ENCODE measurements at regions not wholly inside any gene's neighbourhood (a gene's known extent, or its start where the extent isn't known, plus 50 kb on each side); places are given as distances from the start of the nearest gene placed in this dataset.
"Not testable (repeated sequence)": the region's sequence is repeated elsewhere in the genome, so short reads cannot be mapped to it uniquely, and the experiment has no call there.

DNA sequence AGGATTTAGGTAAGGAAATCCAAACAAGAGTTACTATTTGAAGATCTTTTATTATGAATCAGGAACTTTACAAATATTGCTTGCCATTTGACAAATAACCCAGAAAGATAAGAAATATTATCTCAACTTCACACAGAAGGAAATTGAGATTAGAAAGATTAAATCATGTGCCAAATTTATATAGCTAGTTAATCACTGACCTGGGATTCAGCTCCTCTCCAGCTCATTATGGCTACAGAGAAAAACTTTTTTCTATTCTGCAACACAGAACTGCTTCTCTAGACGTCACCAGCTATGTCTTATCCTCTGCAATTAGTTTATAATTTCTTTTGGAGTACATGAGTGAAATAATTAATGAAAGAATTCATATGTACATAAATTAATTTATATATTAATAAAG, 86.3 kb upstream of the NOX4 start:
- not testable (repeated sequence) for H2AFZ ChIP-seq; H3K4me2 ChIP-seq (ENCODE audit: low read length); H3K79me2 ChIP-seq; H3K27me3 ChIP-seq (ENCODE audit: control insufficient read depth, insufficient read depth, low read length); H3K36me3 ChIP-seq (ENCODE audit: control insufficient read depth, insufficient read depth, low read length); H3K4me1 ChIP-seq; H3K27ac ChIP-seq; H3K9ac ChIP-seq; H3K9me3 ChIP-seq (ENCODE audit: control insufficient read depth, low read length); H3K4me3 ChIP-seq (ENCODE audit: low read depth, low read length)

DNA sequence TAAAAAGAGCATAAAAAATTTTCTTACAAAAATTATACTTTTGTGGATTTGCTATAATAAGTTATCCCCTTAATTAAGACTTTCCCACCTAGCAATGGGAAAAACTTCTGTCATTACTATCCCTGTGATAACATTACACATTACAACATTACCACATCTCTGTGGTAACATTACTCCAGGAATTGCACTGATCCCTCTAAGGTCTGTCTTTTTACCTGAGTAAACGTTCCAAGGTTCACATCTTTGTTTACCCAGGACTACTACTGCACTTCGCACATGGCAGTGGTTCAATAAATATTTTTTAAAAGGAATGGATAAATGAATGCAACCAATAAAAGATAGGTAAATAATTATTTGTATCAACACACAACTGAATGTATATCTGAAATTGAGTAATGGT, 92.4 kb upstream of the NOX4 start:
- Histone ChIP-seq H3K4me1 (peaks cover 6% of the 10 kb centered on the region), H3K27me3 (ENCODE audit: control insufficient read depth, insufficient read depth, low read length) (no peaks in the 10 kb centered on the region)

DNA sequence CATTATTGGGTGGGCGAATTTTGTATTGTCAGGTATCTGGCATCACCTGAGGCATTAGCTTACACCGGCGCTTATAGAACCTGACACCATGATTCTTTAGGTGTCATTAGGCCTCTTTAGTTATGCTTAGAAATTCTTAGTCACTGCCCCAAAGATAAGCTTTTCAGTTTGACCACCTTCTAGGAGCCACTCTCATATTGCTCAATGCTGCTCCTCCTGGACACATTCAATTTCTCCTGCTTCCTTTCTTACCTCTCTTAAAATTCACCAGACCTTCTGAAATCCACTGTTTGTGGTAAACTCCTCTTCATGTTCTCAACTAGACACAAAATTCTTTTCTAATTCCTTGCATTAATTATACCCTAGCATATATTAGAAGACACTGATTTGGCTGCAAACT, 93.9 kb upstream of the NOX4 start:
- peak overlapping the region; percentile 88 for H3K27ac ChIP-seq
- H3K9ac ChIP-seq; H3K4me2 ChIP-seq (ENCODE audit: low read length); H3K4me3 ChIP-seq (ENCODE audit: low read depth, low read length); H3K9me3 ChIP-seq (ENCODE audit: control insufficient read depth, low read length); H2AFZ ChIP-seq; H3K79me2 ChIP-seq; H3K27me3 ChIP-seq (ENCODE audit: control insufficient read depth, insufficient read depth, low read length); H3K36me3 ChIP-seq (ENCODE audit: control insufficient read depth, insufficient read depth, low read length); H3K4me1 ChIP-seq: not testable (repeated sequence)

More for the DNA sequence above, 92.4 kb upstream of the NOX4 start:
- Histone ChIP-seq H2AFZ (peak overlapping the region; percentile 20), H3K9ac (no peak overlapping the region), H3K4me3 (ENCODE audit: low read depth, low read length) (no peak overlapping the region), H3K27ac (peak overlapping the region; percentile 88), H3K9me3 (ENCODE audit: control insufficient read depth, low read length) (no peaks in the 10 kb centered on the region), H3K4me2 (ENCODE audit: low read length) (no peak overlapping the region), H3K36me3 (ENCODE audit: control insufficient read depth, insufficient read depth, low read length) (no peaks in the 10 kb centered on the region), H3K79me2 (no peaks in the 10 kb centered on the region)
- TF ChIP-seq, protein P1, sequence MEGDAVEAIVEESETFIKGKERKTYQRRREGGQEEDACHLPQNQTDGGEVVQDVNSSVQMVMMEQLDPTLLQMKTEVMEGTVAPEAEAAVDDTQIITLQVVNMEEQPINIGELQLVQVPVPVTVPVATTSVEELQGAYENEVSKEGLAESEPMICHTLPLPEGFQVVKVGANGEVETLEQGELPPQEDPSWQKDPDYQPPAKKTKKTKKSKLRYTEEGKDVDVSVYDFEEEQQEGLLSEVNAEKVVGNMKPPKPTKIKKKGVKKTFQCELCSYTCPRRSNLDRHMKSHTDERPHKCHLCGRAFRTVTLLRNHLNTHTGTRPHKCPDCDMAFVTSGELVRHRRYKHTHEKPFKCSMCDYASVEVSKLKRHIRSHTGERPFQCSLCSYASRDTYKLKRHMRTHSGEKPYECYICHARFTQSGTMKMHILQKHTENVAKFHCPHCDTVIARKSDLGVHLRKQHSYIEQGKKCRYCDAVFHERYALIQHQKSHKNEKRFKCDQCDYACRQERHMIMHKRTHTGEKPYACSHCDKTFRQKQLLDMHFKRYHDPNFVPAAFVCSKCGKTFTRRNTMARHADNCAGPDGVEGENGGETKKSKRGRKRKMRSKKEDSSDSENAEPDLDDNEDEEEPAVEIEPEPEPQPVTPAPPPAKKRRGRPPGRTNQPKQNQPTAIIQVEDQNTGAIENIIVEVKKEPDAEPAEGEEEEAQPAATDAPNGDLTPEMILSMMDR (IDR thresholded peaks at IDR 0.05), result no peak

DNA sequence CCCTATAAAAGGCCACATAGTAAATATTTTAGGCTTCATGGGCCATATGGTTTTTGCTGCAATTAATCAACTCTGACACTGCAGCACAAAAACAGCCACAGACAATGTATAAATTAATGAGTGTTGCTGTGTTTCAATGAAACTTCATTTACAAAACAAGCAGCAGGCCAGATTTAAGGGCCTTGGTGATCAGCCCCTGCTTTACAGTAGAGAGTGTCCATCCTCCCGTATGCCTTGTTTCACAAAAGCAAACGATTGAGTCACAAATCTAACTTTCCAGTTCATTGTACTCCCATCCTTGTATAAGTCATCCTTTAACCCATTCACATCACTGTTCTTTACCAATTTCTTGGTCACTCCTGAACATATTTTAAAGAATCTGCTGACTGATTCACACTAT, 94.3 kb upstream of the NOX4 start:
- not testable (repeated sequence) for H3K9ac ChIP-seq; H3K4me2 ChIP-seq (ENCODE audit: low read length); H3K9me3 ChIP-seq (ENCODE audit: control insufficient read depth, low read length); H3K36me3 ChIP-seq (ENCODE audit: control insufficient read depth, insufficient read depth, low read length); H3K4me1 ChIP-seq; H2AFZ ChIP-seq; H3K4me3 ChIP-seq (ENCODE audit: low read depth, low read length); H3K27me3 ChIP-seq (ENCODE audit: control insufficient read depth, insufficient read depth, low read length); H3K79me2 ChIP-seq
- peak overlapping the region; percentile 88 for H3K27ac ChIP-seq

DNA sequence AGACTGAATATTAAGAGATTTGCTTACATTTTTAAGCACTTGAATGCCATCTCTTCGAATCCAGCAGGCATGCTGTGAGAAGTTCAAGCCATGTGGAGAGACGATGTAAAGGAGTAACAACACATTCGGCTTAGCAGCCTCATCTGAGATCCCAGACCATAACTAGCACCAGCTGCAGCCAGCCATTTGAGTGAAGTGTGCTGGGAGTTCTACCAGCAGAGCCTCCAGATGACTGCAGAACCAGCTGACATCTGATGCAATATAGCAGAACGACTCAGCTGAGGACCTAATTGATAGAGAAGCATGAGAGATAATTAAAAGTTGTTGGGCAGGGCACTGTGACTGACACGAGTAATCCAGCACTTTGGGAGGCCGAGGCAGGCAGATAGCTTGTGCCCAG, 98.2 kb upstream of the NOX4 start:
- H3K4me1 ChIP-seq; H3K9ac ChIP-seq; H3K4me2 ChIP-seq (ENCODE audit: low read length); H2AFZ ChIP-seq; H3K79me2 ChIP-seq; H3K9me3 ChIP-seq (ENCODE audit: control insufficient read depth, low read length); H3K36me3 ChIP-seq (ENCODE audit: control insufficient read depth, insufficient read depth, low read length); H3K27me3 ChIP-seq (ENCODE audit: control insufficient read depth, insufficient read depth, low read length); H3K4me3 ChIP-seq (ENCODE audit: low read depth, low read length); H3K27ac ChIP-seq: not testable (repeated sequence)

DNA sequence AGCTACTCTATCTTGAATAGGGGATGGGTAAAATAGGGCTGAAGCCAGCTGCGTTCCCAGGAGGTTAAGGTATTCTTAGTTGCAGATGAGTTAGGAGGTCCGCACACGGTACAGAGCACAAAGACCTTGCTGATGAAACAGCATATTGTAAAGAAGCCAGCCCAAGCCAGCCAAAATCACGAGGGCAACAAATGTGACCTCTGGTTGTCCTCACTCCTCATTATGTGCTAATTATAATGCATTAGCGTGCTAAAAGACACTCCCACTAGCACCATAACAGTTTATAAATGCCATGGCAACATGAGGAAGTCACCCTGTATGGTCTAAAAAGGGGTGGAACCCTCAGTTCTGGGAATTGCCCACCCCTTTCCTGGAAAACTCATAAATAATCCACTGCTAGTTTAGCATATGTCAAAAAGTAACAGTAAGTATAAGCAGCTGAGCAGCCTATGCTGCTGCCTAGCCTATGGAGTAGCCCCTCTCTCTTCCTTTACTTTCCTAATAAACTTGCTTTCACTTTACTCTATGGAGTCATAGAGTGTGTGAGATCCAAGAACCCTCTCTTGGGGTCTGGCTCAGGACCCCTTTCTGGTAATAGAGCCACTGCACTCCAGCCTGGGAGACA, 98.9 kb upstream of the NOX4 start:
- H3K27me3 ChIP-seq (ENCODE audit: control insufficient read depth, insufficient read depth, low read length); H2AFZ ChIP-seq; H3K79me2 ChIP-seq; H3K9me3 ChIP-seq (ENCODE audit: control insufficient read depth, low read length); H3K4me1 ChIP-seq; H3K27ac ChIP-seq; H3K36me3 ChIP-seq (ENCODE audit: control insufficient read depth, insufficient read depth, low read length); H3K4me3 ChIP-seq (ENCODE audit: low read depth, low read length); H3K4me2 ChIP-seq (ENCODE audit: low read length); H3K9ac ChIP-seq: not testable (repeated sequence)

DNA sequence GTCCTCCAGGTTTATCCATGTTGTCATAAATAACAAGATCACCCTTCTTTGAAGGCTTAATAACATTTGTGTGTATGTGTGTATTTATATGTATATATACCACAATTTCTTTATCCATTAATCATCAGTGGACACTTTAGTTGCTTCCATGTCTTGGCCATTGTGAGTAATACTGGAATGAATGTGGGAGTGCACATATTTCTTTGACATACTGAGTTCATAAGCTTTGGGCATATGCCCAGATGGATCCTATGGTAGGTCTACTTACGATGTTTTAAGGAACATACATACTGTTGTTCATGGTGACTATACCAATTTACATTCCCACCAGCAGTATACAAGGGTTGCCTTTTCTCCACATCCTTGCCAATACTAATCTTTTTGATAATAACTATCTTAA, 108.8 kb upstream of the TRIM77 start:
- not testable (repeated sequence) for H2AFZ ChIP-seq; H3K27me3 ChIP-seq (ENCODE audit: control insufficient read depth, insufficient read depth, low read length); H3K9ac ChIP-seq; H3K4me1 ChIP-seq; H3K79me2 ChIP-seq; H3K4me3 ChIP-seq (ENCODE audit: low read depth, low read length); H3K27ac ChIP-seq; H3K36me3 ChIP-seq (ENCODE audit: control insufficient read depth, insufficient read depth, low read length); H3K4me2 ChIP-seq (ENCODE audit: low read length); H3K9me3 ChIP-seq (ENCODE audit: control insufficient read depth, low read length)

DNA sequence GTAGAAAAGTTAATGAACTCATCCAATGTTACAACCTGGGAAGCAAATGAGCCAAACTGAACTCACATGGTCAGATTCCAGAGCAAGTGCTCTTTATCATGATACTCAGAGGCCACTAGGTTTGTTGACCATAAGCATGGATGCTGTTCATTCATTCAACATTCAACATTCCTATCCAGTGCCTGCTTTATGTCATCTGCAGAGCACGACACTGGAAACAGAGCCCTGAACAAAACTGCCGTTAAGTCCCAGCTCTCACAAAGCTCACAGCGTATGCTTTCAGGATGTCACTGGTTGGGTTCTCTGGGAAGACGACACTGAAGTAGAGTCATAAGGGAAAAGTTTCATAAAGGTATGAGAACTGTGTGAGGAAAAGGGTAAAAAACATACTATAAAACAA, 105.8 kb upstream of the TRIM77 start:
- no peaks in the 10 kb centered on the region for H3K4me1 ChIP-seq
- H3K27ac ChIP-seq, result no peak overlapping the region
- no peak overlapping the region for H2AFZ ChIP-seq
- no peaks in the 10 kb centered on the region for H3K9me3 ChIP-seq (ENCODE audit: control insufficient read depth, low read length)
- H3K27me3 ChIP-seq (ENCODE audit: control insufficient read depth, insufficient read depth, low read length), result no peaks in the 10 kb centered on the region
- H3K4me2 ChIP-seq (ENCODE audit: low read length), result no peak overlapping the region
- H3K36me3 ChIP-seq (ENCODE audit: control insufficient read depth, insufficient read depth, low read length), result no peaks in the 10 kb centered on the region
- no peak overlapping the region for H3K9ac ChIP-seq
- H3K4me3 ChIP-seq (ENCODE audit: low read depth, low read length), result no peak overlapping the region
- TF ChIP-seq, protein P1 (IDR thresholded peaks at IDR 0.05), result no peak
- H3K79me2 ChIP-seq, result no peaks in the 10 kb centered on the region

DNA sequence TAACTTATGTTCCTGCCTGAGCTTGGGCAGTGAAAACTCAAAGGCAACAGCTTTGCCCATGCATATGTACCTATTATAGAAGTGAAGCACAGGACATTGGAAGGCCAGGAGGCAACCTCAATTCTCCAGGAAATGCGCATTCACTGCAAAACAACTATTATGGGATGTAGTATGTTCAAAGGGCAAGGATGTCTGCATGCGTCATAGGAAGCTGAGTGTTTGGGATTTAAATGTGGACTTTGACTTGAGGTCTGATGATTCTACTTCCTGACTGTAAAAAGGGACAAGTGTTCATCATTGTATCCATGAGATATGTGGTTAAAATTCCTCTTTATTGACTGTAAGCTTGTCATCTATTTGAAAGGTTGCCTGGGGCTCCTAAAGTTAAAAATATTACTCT, 103.3 kb upstream of the TRIM77 start:
- not testable (repeated sequence) for H3K36me3 ChIP-seq (ENCODE audit: control insufficient read depth, insufficient read depth, low read length); H3K27me3 ChIP-seq (ENCODE audit: control insufficient read depth, insufficient read depth, low read length); H3K4me1 ChIP-seq; H3K4me3 ChIP-seq (ENCODE audit: low read depth, low read length); H3K27ac ChIP-seq; H3K79me2 ChIP-seq; H3K9me3 ChIP-seq (ENCODE audit: control insufficient read depth, low read length); H3K4me2 ChIP-seq (ENCODE audit: low read length); H3K9ac ChIP-seq
- H2AFZ ChIP-seq, result peak overlapping the region; percentile 22

DNA sequence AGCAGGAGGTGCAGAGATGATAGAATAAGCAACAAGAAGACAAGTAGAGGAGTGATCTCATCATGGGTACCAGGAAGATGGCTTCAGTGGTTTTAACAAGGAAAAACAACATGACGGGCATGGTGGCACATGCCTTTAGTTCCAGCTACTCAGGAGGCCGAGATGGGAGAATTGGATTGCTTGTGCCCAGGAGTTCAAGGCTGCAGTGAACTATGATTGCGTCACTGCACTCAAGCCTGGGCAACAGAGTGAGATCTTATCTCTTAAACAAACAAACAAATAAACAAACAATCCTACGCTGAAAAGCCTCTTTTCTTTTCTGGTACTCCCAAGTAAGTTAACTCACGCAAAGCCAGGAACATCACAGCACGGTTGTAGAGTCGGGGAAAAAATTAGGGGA, 102.6 kb upstream of the TRIM77 start:
- H3K4me1 ChIP-seq; H3K9me3 ChIP-seq (ENCODE audit: control insufficient read depth, low read length); H3K79me2 ChIP-seq; H3K4me2 ChIP-seq (ENCODE audit: low read length); H3K4me3 ChIP-seq (ENCODE audit: low read depth, low read length); H3K9ac ChIP-seq; H3K36me3 ChIP-seq (ENCODE audit: control insufficient read depth, insufficient read depth, low read length); H3K27ac ChIP-seq; H2AFZ ChIP-seq; H3K27me3 ChIP-seq (ENCODE audit: control insufficient read depth, insufficient read depth, low read length): not testable (repeated sequence)
